ENCODE measurements at regions not wholly inside any gene's neighbourhood (a gene's known extent, or its start where the extent isn't known, plus 50 kb on each side); places are given as distances from the start of the nearest gene placed in this dataset.

DNA sequence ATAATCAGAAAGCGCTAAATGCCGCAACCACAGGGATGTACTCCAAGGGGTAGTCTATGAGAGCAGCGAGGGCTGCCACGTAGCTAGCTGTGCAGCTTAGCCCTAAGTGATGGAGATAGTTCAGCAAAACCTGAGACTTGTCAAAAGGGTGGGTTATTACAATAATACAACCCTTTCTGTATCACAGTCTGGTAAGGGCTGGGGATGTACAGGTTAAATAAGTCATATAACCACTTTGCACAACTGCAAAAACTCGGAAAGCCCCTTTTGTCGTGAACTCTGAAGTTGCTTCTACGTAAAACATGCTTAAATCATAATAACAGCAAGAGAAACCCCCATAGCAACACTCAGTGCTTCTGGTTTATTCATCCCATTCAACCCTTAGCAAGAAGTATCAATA, 598.8 kb downstream of the SUCLG1 start:
- no peak overlapping the region for H3K27ac ChIP-seq
- DNase-seq (ENCODE audit: low read depth in 1 of 2, low spot score in 1 of 2): no peak
- TF ChIP-seq, protein P1, sequence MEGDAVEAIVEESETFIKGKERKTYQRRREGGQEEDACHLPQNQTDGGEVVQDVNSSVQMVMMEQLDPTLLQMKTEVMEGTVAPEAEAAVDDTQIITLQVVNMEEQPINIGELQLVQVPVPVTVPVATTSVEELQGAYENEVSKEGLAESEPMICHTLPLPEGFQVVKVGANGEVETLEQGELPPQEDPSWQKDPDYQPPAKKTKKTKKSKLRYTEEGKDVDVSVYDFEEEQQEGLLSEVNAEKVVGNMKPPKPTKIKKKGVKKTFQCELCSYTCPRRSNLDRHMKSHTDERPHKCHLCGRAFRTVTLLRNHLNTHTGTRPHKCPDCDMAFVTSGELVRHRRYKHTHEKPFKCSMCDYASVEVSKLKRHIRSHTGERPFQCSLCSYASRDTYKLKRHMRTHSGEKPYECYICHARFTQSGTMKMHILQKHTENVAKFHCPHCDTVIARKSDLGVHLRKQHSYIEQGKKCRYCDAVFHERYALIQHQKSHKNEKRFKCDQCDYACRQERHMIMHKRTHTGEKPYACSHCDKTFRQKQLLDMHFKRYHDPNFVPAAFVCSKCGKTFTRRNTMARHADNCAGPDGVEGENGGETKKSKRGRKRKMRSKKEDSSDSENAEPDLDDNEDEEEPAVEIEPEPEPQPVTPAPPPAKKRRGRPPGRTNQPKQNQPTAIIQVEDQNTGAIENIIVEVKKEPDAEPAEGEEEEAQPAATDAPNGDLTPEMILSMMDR (IDR thresholded peaks at IDR 0.05; ENCODE audit: low read depth, low read length): no peak
- H3K27me3 ChIP-seq: no peaks in the 10 kb centered on the region
- no peaks in the 10 kb centered on the region for H3K36me3 ChIP-seq
- H3K4me1 ChIP-seq (ENCODE audit: low read depth): no peaks in the 10 kb centered on the region
- H3K9me3 ChIP-seq (ENCODE audit: low read depth): no peaks in the 10 kb centered on the region
- no peak overlapping the region for H3K4me3 ChIP-seq

DNA sequence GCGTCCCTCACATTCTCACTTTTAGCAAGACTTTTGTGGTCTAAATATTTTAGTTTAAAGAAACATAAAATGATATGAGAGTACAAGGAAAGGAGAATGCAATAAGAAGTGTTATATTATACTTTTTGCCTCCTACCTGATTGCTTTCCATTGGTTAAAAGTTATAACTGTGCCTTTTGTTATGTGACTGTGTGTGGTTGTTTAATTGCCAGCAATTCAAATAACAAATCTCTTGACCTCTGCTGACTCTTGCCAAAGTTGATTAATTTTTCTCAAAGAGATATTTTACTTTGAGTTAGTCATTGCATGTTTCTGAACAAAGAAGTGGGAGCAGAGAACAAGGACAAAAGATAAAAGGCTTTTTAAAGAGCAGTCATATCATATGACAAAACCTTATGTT, 599.5 kb downstream of the SUCLG1 start:
- no peak overlapping the region for H3K4me3 ChIP-seq
- no peaks in the 10 kb centered on the region for H3K9me3 ChIP-seq (ENCODE audit: low read depth)
- H3K36me3 ChIP-seq: no peaks in the 10 kb centered on the region
- no peak for DNase-seq (ENCODE audit: low read depth in 1 of 2, low spot score in 1 of 2)
- no peaks in the 10 kb centered on the region for H3K27me3 ChIP-seq
- no peaks in the 10 kb centered on the region for H3K4me1 ChIP-seq (ENCODE audit: low read depth)
- TF ChIP-seq, protein P1 (IDR thresholded peaks at IDR 0.05; ENCODE audit: low read depth, low read length): no peak
- no peak overlapping the region for H3K27ac ChIP-seq

DNA sequence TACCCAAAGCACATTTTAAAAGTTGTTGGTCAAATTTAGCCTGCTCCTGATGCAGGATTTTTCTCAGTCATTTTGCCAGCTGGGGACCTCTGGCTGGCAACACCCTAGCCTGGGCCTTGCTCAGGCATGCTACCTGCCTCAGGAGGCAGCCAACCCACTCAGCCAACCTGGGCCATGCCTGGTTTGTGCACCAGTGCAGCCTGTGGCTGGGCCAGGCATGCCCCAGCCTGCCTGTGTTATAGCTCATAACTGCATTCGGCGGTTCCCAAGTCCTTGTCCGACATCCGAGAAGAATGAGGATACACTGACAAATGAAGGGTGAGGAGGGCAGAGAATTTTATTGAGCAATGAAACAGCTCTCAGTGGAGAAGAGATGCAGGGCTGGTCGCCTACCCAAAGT, 608.0 kb downstream of the SUCLG1 start:
- no peak for DNase-seq (ENCODE audit: low read depth in 1 of 2, low spot score in 1 of 2)
- H3K27ac ChIP-seq: no peak overlapping the region

DNA sequence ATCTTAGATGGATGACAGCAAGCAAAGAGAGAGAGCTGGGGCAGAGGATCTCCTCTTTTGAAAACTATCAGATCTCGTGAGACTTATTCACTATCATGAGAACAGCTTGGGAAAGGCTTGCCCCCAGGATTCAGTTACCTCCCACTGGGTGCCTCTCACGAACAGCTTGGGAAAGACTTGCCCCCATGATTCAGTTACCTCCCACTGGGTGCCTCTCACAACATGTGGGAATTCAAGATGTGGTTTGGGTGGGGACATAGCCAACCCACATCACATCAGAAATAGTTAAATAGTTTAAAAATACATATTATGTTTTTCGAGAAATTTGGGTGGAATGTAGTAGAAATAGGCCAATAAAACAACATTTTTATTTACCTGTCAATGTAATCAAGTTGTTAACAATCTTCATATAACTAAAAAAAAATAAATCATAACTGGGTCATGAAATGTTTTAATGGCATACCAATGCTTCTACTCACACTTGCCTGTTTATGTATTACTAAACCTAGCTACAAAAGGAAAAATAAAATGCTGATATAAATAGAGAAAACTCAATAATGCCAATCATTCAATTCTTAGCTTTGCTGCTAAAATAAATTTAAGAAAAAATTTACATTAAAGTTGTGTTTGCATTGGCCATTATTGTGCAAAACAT, 608.9 kb downstream of the SUCLG1 start:
- Histone ChIP-seq H3K9me3 (ENCODE audit: low read depth) (no peaks in the 10 kb centered on the region), H3K27me3 (no peaks in the 10 kb centered on the region), H3K4me3 (no peak overlapping the region), H3K27ac (no peak overlapping the region), H3K36me3 (no peaks in the 10 kb centered on the region), H3K4me1 (ENCODE audit: low read depth) (no peaks in the 10 kb centered on the region)
- no peak for DNase-seq (ENCODE audit: low read depth in 1 of 2, low spot score in 1 of 2)
- TF ChIP-seq, protein P1 (IDR thresholded peaks at IDR 0.05; ENCODE audit: low read depth, low read length): no peak

More for the DNA sequence above, 608.0 kb downstream of the SUCLG1 start:
- TF ChIP-seq, protein P1 (IDR thresholded peaks at IDR 0.05; ENCODE audit: low read depth, low read length): no peak
- H3K27me3 ChIP-seq: no peaks in the 10 kb centered on the region
- H3K36me3 ChIP-seq: no peaks in the 10 kb centered on the region
- no peaks in the 10 kb centered on the region for H3K4me1 ChIP-seq (ENCODE audit: low read depth)
- no peaks in the 10 kb centered on the region for H3K9me3 ChIP-seq (ENCODE audit: low read depth)
- H3K4me3 ChIP-seq: no peak overlapping the region

DNA sequence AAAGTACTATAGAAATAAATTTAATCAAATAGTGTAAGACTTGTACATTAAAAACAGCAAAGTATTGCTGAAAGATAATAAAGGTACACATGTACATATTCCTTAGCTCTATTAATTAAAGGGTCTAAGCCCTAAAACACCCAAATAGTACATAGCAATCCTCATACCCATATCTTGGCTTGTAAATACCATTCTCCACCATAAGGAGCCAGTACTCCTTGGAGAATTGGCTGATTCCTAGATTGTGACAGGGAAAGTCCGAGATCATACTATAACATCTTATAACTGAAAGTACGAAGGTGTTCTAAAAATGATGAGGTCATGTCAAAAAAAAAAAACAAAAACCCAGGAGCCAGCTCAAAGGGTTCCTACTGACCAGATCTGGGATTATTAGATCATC, 614.6 kb downstream of the SUCLG1 start:
- H3K27me3 ChIP-seq: no peaks in the 10 kb centered on the region
- no peak for DNase-seq (ENCODE audit: low read depth in 1 of 2, low spot score in 1 of 2)
- TF ChIP-seq, protein P1 (IDR thresholded peaks at IDR 0.05; ENCODE audit: low read depth, low read length): no peak
- H3K4me1 ChIP-seq (ENCODE audit: low read depth): no peaks in the 10 kb centered on the region
- no peak overlapping the region for H3K27ac ChIP-seq
- no peaks in the 10 kb centered on the region for H3K36me3 ChIP-seq
- no peak overlapping the region for H3K4me3 ChIP-seq
- no peaks in the 10 kb centered on the region for H3K9me3 ChIP-seq (ENCODE audit: low read depth)

Measured in cardiac muscle cell (in vitro differentiated cells and primary cell).